ENCODE measurements at regions not wholly inside any gene's neighbourhood (a gene's known extent, or its start where the extent isn't known, plus 50 kb on each side); places are given as distances from the start of the nearest gene placed in this dataset.

DNA sequence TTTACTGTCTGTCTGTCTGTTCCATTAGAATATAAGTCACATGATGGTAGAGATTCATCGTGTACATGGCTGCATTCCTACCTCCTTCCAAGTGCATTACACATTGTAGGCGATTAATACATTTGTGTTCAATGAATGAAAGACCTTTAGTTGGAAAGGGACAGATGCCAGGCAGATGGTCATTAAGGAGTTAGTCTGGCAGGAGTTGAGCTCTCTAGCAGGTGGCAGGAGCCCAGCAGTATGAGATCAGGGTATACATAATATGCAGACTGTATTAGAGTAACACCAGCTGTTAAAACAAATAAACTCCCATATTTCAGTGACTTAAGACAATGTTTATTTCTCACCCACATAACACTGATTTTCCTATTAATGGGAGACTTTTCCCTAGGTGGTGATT, 147.7 kb upstream of the LARGE1 start:
- Mint-ChIP-seq H3K4me1 (ENCODE audit: low read depth) (no peaks in the 10 kb centered on the region), H3K4me3 (no peak overlapping the region), H3K9me3 (peaks cover 1 to 14% of the 10 kb centered on the region in 2 donors), H3K27me3 (ENCODE audit: low read depth) (no peaks in the 10 kb centered on the region), H3K27ac (no peak overlapping the region), H3K36me3 (ENCODE audit: insufficient read depth in 2 of 2) (peaks cover 0 to 3% of the 10 kb centered on the region in 2 donors)
- ATAC-seq (replicated peaks in 1 of 2), result no peak
- no peak for DNase-seq

DNA sequence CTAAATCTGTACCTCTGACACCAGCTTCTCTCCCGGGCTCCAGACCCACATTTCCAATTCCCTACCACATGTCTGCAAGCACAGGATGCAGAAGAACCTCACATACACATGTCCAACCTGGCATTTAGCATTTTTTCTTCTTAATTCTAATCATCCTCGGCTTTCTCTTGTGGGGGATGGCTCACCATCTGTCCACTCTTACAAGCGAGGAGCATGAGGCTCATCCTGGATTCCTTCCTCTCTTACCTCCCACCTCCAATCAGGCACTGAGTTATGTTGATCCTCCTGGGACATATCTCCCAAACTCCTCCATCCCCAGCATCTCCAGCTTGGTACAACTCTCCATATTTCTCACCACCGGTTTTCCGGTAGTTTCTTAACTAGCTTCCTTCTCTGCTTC, 149.8 kb upstream of the LARGE1 start:
- ATAC-seq (replicated peaks in 1 of 2), result no peak
- no peak for DNase-seq
- H3K4me3 Mint-ChIP-seq, result no peak overlapping the region
- no peaks in the 10 kb centered on the region for H3K27me3 Mint-ChIP-seq (ENCODE audit: low read depth)
- H3K9me3 Mint-ChIP-seq, result peaks cover 1 to 14% of the 10 kb centered on the region in 2 donors
- no peaks in the 10 kb centered on the region for H3K4me1 Mint-ChIP-seq (ENCODE audit: low read depth)
- no peak overlapping the region for H3K27ac Mint-ChIP-seq
- H3K36me3 Mint-ChIP-seq (ENCODE audit: insufficient read depth in 2 of 2), result peaks cover 0 to 3% of the 10 kb centered on the region in 2 donors

DNA sequence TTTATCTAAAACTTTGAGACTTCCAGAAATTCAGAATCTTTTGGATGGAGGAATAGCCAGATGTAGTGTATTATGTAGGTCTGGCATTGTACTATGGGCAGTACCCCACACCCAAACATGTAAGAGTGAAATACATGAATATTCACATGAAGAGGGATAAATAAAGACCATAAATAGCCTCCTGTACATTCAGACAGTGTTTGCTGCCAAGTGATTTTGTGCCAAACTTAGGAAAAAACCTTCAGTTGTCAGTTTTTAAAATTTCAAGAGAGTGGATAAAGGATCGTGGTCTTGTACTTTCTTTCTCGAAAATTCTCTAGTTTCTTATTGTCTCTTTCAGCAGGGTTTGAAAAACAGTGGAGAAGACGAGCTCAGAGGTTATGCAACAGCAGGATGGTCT, 150.3 kb upstream of the LARGE1 start:
- H3K36me3 Mint-ChIP-seq (ENCODE audit: insufficient read depth in 2 of 2), result peaks cover 0 to 3% of the 10 kb centered on the region in 2 donors
- H3K4me3 Mint-ChIP-seq, result no peak overlapping the region
- no peaks in the 10 kb centered on the region for H3K4me1 Mint-ChIP-seq (ENCODE audit: low read depth)
- no peak for ATAC-seq (replicated peaks in 1 of 2)
- no peak for DNase-seq
- H3K27ac Mint-ChIP-seq, result no peak overlapping the region
- no peaks in the 10 kb centered on the region for H3K27me3 Mint-ChIP-seq (ENCODE audit: low read depth)
- H3K9me3 Mint-ChIP-seq, result peaks cover 1 to 14% of the 10 kb centered on the region in 2 donors

DNA sequence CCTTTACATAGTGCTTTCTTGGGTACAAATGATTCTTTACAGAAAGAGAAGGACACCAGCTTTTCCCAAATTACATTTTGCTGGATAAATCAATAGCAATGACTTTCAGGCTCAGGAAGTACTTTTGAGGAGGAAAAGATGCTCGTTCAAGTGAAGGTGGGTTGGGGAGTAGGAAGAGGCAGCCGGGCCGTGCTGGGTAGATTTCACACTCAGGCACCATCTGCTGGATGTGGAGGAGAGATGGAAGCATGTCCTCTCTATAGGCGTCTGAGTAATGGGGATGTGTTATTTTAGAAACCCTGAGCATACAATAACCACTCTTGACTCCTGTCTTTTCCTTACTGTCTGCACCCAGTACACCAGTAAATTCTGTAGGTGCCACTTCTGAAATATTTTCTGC, 152.3 kb upstream of the LARGE1 start:
- Mint-ChIP-seq H3K27ac (no peak overlapping the region), H3K9me3 (peaks cover 1 to 11% of the 10 kb centered on the region in 2 donors), H3K4me3 (no peak overlapping the region), H3K4me1 (ENCODE audit: low read depth) (no peaks in the 10 kb centered on the region), H3K27me3 (ENCODE audit: low read depth) (no peaks in the 10 kb centered on the region), H3K36me3 (ENCODE audit: insufficient read depth in 2 of 2) (no peaks in the 10 kb centered on the region)
- no peak for DNase-seq
- no peak for ATAC-seq (replicated peaks in 1 of 2)

DNA sequence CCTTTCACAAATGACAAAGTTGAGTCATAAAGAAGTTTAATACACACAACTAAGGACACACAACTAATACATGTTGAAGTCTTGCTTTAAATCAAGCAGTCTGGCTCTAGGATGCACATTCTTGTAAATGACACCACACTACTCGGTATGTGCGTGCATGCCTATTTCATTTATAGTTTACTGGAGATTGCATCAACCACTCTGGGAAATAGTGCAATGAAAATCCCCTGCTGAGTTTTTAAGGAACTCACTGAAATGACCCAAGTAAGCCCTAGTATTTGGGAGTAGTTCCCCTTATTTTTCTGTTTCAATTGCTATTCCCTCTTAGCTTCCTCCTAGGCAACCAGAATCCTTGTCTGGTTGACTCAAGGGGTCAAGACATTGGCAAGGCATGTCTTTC, 160.2 kb upstream of the LARGE1 start:
- Mint-ChIP-seq H3K9me3 (peaks cover under 1 to 3% of the 10 kb centered on the region in 2 donors), H3K36me3 (ENCODE audit: insufficient read depth in 2 of 2) (no peaks in the 10 kb centered on the region), H3K4me3 (no peak overlapping the region), H3K27me3 (ENCODE audit: low read depth) (no peaks in the 10 kb centered on the region), H3K27ac (no peak overlapping the region), H3K4me1 (ENCODE audit: low read depth) (no peaks in the 10 kb centered on the region)
- DNase-seq (no peak), ATAC-seq (replicated peaks in 1 of 2) (no peak)

DNA sequence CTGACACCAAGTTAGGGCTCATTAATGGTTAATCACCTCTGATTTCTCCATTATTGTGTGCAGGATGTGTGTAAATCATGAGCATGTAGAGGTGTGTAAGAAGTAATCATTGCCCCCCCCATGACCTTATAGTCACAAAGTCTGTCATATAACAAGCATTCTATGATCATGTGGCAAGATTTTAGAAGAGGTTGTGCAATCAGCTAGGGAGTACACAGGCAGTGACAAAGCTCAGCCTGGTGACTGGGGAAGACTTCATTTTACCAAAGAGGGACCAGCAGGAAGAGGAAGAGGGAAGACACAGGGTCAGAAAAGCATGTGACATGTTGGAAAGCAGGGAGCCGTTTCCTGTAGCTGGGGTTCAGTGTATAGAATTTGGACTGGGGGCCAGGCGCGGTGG, 176.5 kb upstream of the LARGE1 start:
- Mint-ChIP-seq H3K4me3 (no peak overlapping the region), H3K36me3 (ENCODE audit: insufficient read depth in 2 of 2) (peaks cover 3 to 5% of the 10 kb centered on the region in 2 donors), H3K9me3 (peaks cover 12 to 14% of the 10 kb centered on the region in 2 donors), H3K4me1 (ENCODE audit: low read depth) (no peaks in the 10 kb centered on the region), H3K27me3 (ENCODE audit: low read depth) (no peaks in the 10 kb centered on the region), H3K27ac (no peak overlapping the region)
- no peak for ATAC-seq (replicated peaks in 1 of 2)
- DNase-seq, result no peak

DNA sequence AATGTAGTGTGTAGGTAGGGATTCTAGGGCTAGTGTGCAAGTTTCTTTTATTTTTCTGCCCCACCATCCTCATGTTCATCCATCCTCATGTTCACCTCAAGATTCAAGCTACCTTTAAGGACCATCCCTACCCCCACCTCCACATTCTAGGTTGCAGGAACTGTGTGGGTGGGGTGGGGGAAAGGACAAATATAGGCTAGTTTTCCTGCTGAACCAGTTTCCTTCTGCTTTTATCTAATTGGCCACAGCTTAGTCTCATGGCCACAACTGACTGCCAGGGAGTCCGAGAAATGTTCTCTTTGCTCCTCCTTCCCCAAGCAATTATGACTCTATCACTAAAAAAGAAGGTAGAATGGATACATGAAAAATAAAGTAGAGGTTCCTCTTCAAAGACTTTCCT, 179.0 kb upstream of the LARGE1 start:
- Mint-ChIP-seq H3K9me3 (peaks cover 11 to 12% of the 10 kb centered on the region in 2 donors), H3K4me3 (no peak overlapping the region)
- no peak for ATAC-seq (replicated peaks in 1 of 2)

DNA sequence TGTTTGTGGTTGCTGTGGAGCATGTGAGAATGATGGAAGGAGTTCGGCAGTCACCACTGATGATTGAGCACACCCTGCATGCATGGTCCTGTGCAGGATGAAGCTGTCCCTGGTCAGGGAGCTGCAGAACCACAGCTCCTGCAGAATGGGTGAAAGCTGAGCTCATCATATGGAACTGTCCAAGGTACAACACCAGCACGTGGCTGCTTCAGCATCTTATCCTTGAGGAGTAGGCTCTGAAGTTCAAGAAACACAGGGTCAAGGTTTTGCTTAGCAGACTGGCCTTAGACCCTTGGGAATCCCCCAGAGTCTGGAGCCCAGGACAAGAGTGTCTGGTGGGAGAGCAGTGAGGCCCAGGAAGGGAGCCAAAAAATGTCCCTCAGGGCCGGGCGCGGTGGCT, 182.4 kb upstream of the LARGE1 start:
- no peak for DNase-seq
- H3K9me3 Mint-ChIP-seq, result peaks cover 3 to 6% of the 10 kb centered on the region in 2 donors
- H3K27me3 Mint-ChIP-seq (ENCODE audit: low read depth), result no peaks in the 10 kb centered on the region
- H3K4me1 Mint-ChIP-seq (ENCODE audit: low read depth), result no peaks in the 10 kb centered on the region
- peaks cover 1 to 2% of the 10 kb centered on the region in 2 donors for H3K36me3 Mint-ChIP-seq (ENCODE audit: insufficient read depth in 2 of 2)
- no peak overlapping the region for H3K4me3 Mint-ChIP-seq
- no peak for ATAC-seq (replicated peaks in 1 of 2)
- no peak overlapping the region for H3K27ac Mint-ChIP-seq

More for the DNA sequence above, 179.0 kb upstream of the LARGE1 start:
- Mint-ChIP-seq H3K27me3 (ENCODE audit: low read depth) (no peaks in the 10 kb centered on the region), H3K4me1 (ENCODE audit: low read depth) (no peaks in the 10 kb centered on the region), H3K36me3 (ENCODE audit: insufficient read depth in 2 of 2) (peaks cover 3 to 5% of the 10 kb centered on the region in 2 donors), H3K27ac (no peak overlapping the region)
- no peak for DNase-seq

DNA sequence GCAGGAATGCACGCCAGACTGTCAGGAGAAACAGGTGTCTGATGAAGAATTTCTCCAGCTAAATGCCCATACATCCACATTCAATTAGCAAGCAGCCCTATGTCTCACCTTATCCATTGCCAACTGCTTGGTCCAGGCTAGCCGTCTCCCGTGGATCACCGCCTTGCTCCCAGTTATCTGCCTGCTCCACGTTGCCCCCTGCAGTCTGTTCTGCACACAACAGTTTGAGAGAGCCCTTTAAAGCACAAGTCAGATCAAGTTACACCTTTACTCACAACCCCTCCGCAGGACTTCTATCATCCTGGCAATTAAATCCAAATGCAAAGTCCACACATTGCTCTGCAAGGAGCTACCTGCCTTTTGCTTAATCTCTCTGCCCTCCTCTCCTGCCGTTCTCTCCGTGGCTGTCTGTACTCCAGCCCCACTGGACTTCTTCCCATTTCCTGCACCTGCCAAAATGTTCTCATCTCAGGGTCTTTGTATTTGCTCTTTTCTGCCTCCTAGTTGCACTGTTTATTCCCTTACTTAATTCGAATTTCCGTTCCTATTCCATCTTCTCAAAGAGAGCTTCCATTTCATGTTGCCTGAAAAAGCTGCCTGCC, 185.3 kb upstream of the LARGE1 start:
- DNase-seq, result peak; percentile 12 to 36
- Mint-ChIP-seq H3K36me3 (ENCODE audit: insufficient read depth in 2 of 2) (no peaks in the 10 kb centered on the region), H3K27me3 (ENCODE audit: low read depth) (no peaks in the 10 kb centered on the region), H3K4me1 (ENCODE audit: low read depth) (no peaks in the 10 kb centered on the region), H3K4me3 (no peak overlapping the region), H3K27ac (no peak overlapping the region), H3K9me3 (peaks cover 2 to 3% of the 10 kb centered on the region in 2 donors)
- ATAC-seq (replicated peaks in 1 of 2), result no peak

DNA sequence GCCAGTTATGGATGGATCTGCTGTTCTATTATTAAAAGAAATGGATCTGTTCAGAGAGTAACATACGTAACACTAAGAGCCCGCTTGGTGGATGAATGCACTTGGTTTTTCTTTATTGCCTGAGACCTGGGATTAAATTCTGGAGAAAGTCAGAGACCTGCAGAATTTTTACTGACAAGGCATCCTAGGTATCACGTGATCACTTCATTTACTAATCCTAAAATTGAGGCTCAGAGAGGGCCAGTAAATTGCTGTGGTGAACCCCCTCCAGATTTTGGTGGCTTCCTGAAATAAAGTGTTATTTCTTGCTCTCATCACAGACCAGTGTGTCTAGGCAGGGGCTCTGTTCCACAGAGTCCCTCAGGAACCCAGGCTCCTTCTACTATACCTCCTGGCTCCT, 187.9 kb upstream of the LARGE1 start:
- ATAC-seq (replicated peaks in 1 of 2) (no peak), DNase-seq (no peak)
- no peaks in the 10 kb centered on the region for H3K4me1 Mint-ChIP-seq (ENCODE audit: low read depth)
- H3K36me3 Mint-ChIP-seq (ENCODE audit: insufficient read depth in 2 of 2), result no peaks in the 10 kb centered on the region
- no peaks in the 10 kb centered on the region for H3K27me3 Mint-ChIP-seq (ENCODE audit: low read depth)
- no peak overlapping the region for H3K27ac Mint-ChIP-seq
- peaks cover 1 to 2% of the 10 kb centered on the region in 2 donors for H3K9me3 Mint-ChIP-seq
- H3K4me3 Mint-ChIP-seq, result no peak overlapping the region

DNA sequence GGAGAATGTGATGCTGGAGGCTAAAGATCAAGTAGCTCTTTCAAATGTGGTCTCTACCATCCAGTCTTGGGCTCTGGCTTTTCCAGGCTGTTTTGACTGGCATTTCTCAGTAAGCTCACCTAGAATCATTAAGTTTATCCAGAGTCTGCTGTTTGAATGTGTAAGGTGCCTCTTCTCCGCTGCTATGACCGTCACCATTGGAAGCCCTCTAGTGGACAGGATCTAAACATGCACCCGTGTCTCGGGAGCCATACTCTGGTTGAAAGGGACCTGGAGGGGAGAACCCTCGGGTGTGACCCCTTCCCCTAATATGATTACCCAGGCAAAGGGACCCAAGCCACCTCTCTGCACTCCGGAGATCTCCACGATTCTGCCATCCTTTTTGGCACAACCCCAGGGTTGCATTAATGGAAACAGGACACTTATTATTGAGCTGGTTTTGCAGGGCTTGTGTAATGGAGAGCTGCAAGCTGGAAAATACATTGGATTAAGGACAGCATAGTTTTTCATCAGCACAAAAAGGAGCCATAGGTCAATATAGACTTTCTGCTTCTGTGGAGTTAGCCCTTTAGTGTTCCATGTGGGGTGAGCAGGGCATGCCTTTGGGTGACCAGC, 191.0 kb upstream of the LARGE1 start:
- Mint-ChIP-seq H3K4me1 (ENCODE audit: low read depth) (no peaks in the 10 kb centered on the region), H3K27ac (no peak overlapping the region), H3K27me3 (ENCODE audit: low read depth) (no peaks in the 10 kb centered on the region), H3K4me3 (no peak overlapping the region), H3K9me3 (peaks cover 0 to 1% of the 10 kb centered on the region in 2 donors), H3K36me3 (ENCODE audit: insufficient read depth in 2 of 2) (no peaks in the 10 kb centered on the region)
- no peak for ATAC-seq (replicated peaks in 1 of 2)
- peak; percentile 2 to 30 for DNase-seq

DNA sequence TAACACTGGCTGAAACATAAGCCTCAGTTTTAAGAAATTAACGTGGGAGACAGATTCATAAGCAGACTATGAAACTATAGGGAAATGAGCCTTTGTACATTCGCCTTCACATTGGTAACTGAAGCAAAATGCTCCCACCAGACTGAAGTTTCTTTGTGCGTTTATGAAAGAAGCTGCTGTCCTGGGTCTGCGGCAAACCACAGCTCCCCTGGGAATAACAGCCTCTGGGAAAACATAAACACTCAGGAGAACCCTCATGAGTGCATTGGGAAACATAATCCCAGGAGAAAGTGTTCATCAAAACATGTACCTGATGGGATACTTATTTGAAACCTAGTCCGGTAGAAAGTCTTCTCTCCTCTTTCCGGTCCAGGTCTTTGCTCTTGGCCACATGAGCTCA, 193.1 kb upstream of the LARGE1 start:
- ATAC-seq (replicated peaks in 1 of 2) (no peak), DNase-seq (no peak)
- Mint-ChIP-seq H3K36me3 (ENCODE audit: insufficient read depth in 2 of 2) (no peaks in the 10 kb centered on the region), H3K27ac (no peak overlapping the region), H3K4me3 (no peak overlapping the region), H3K27me3 (ENCODE audit: low read depth) (no peaks in the 10 kb centered on the region), H3K4me1 (ENCODE audit: low read depth) (no peaks in the 10 kb centered on the region), H3K9me3 (peaks cover 0 to 1% of the 10 kb centered on the region in 2 donors)

DNA sequence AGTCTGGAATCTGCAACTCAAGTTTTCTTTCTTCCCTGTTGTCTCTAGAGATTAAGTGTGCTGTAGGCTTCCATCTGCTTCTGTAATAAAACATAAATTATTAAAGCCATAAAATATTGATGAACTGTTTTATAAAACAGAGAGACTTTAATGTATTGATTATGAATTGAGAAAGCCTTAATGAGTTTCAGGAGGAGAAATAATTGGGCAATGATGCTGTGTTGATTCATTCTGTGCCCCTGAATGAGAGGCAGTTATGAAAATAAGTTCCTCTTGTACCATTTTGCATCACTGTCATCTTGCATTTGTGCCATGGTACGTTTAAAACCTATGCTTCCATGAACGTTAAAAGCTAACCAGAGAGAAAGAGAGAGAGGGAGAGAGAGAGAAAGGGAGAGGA, 194.1 kb upstream of the LARGE1 start:
- H3K4me1 Mint-ChIP-seq (ENCODE audit: low read depth), result no peaks in the 10 kb centered on the region
- H3K4me3 Mint-ChIP-seq, result no peak overlapping the region
- H3K27me3 Mint-ChIP-seq (ENCODE audit: low read depth), result no peaks in the 10 kb centered on the region
- H3K9me3 Mint-ChIP-seq, result peaks cover 1 to 2% of the 10 kb centered on the region in 2 donors
- H3K36me3 Mint-ChIP-seq (ENCODE audit: insufficient read depth in 2 of 2), result no peaks in the 10 kb centered on the region
- H3K27ac Mint-ChIP-seq, result no peak overlapping the region
- ATAC-seq (replicated peaks in 1 of 2), result no peak
- no peak for DNase-seq

DNA sequence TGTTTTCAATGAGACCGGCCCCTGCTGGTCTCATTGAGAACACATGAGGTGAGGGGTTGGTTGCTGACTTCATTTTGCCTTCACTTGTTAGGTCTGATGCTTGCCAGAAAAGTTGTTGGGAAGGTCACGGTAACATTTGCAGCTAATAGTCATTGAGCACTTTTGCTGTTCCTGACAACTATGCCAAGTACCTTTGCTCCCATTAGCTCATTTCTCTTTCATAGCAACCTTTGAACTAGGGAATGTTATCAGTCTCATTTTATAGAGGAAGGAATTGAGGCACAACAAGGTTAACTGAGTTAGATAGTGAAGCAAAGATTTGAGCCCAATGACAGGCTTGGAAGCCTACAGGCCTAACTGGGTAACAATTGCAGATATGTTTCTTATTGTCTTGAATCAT, 195.4 kb upstream of the LARGE1 start:
- ATAC-seq (replicated peaks in 1 of 2) (no peak), DNase-seq (no peak)
- H3K4me1 Mint-ChIP-seq (ENCODE audit: low read depth), result no peaks in the 10 kb centered on the region
- H3K36me3 Mint-ChIP-seq (ENCODE audit: insufficient read depth in 2 of 2), result no peaks in the 10 kb centered on the region
- peaks cover 0 to 2% of the 10 kb centered on the region in 2 donors for H3K9me3 Mint-ChIP-seq
- H3K27ac Mint-ChIP-seq, result no peak overlapping the region
- no peak overlapping the region for H3K4me3 Mint-ChIP-seq
- no peaks in the 10 kb centered on the region for H3K27me3 Mint-ChIP-seq (ENCODE audit: low read depth)
